ENCODE measurements at regions not wholly inside any gene's neighbourhood (a gene's known extent, or its start where the extent isn't known, plus 50 kb on each side); places are given as distances from the start of the nearest gene placed in this dataset.

GRCh38 chr3:152156880-152157279 lies 111.8 kb upstream of the MBNL1 start:
- no peak for TF ChIP-seq CTCF (IDR thresholded peaks at IDR 0.05; ENCODE audit: unreplicated experiment)
- no peak for DNase-seq
- peaks cover under 1% of the 10 kb centered on the region for H3K4me1 Mint-ChIP-seq (ENCODE audit: low read depth, unreplicated experiment)
- intact Hi-C loops (cut with micrococcal nuclease; ENCODE audit: unreplicated experiment) = no loop called here
- no TSS peak for BruUV-seq (replicated peaks)
- no peaks in the 10 kb centered on the region for H3K9me3 Mint-ChIP-seq (ENCODE audit: low read depth, unreplicated experiment)
- CTCF ChIA-PET = no interaction called here
- no peak overlapping the region for H3K27ac Mint-ChIP-seq (ENCODE audit: unreplicated experiment)
- H3K27me3 Mint-ChIP-seq (ENCODE audit: unreplicated experiment) = no peaks in the 10 kb centered on the region
- no peaks in the 10 kb centered on the region for H3K36me3 Mint-ChIP-seq (ENCODE audit: insufficient read depth, unreplicated experiment)
- H3K4me3 Mint-ChIP-seq (ENCODE audit: low read depth, unreplicated experiment) = no peak overlapping the region

- no peaks in the 10 kb centered on the region for H3K36me3 Mint-ChIP-seq (ENCODE audit: insufficient read depth, unreplicated experiment)
- H3K27ac Mint-ChIP-seq (ENCODE audit: unreplicated experiment) = no peak overlapping the region
- no peaks in the 10 kb centered on the region for H3K27me3 Mint-ChIP-seq (ENCODE audit: unreplicated experiment)
- CTCF ChIA-PET = no interaction called here
- TF ChIP-seq CTCF (IDR thresholded peaks at IDR 0.05; ENCODE audit: unreplicated experiment) = no peak
- H3K4me3 Mint-ChIP-seq (ENCODE audit: low read depth, unreplicated experiment) = no peak overlapping the region
- H3K4me1 Mint-ChIP-seq (ENCODE audit: low read depth, unreplicated experiment) = no peaks in the 10 kb centered on the region
- BruUV-seq (replicated peaks) = no TSS peak
- intact Hi-C loops (cut with micrococcal nuclease; ENCODE audit: unreplicated experiment) = no loop called here
- DNase-seq = no peak
- no peaks in the 10 kb centered on the region for H3K9me3 Mint-ChIP-seq (ENCODE audit: low read depth, unreplicated experiment)
Measured at GRCh38 chr3:152157337-152157736, 111.4 kb upstream of the MBNL1 start.

GRCh38 chr3:152159328-152159727 lies 109.4 kb upstream of the MBNL1 start:
- no peaks in the 10 kb centered on the region for H3K9me3 Mint-ChIP-seq (ENCODE audit: low read depth, unreplicated experiment)
- H3K27me3 Mint-ChIP-seq (ENCODE audit: unreplicated experiment) = no peaks in the 10 kb centered on the region
- no peak overlapping the region for H3K27ac Mint-ChIP-seq (ENCODE audit: unreplicated experiment)
- intact Hi-C loops (cut with micrococcal nuclease; ENCODE audit: unreplicated experiment) = no loop called here
- no peak for TF ChIP-seq CTCF (IDR thresholded peaks at IDR 0.05; ENCODE audit: unreplicated experiment)
- BruUV-seq (replicated peaks) = no TSS peak
- no peaks in the 10 kb centered on the region for H3K4me1 Mint-ChIP-seq (ENCODE audit: low read depth, unreplicated experiment)
- H3K4me3 Mint-ChIP-seq (ENCODE audit: low read depth, unreplicated experiment) = no peak overlapping the region
- DNase-seq = no peak
- CTCF ChIA-PET = interaction anchor here (0.6 to 0.7 kb wide), 2 partner anchors 34 to 1150 kb away, joined by 3 read pairs; no protein-coding TSS in a partner anchor
- no peaks in the 10 kb centered on the region for H3K36me3 Mint-ChIP-seq (ENCODE audit: insufficient read depth, unreplicated experiment)

GRCh38 chr3:152160350-152161011 lies 108.2 kb upstream of the MBNL1 start:
- intact Hi-C loops (cut with micrococcal nuclease; ENCODE audit: unreplicated experiment) = no loop called here
- no peak for DNase-seq
- Mint-ChIP-seq H3K27ac (ENCODE audit: unreplicated experiment) (no peak overlapping the region), H3K27me3 (ENCODE audit: unreplicated experiment) (no peaks in the 10 kb centered on the region), H3K36me3 (ENCODE audit: insufficient read depth, unreplicated experiment) (no peaks in the 10 kb centered on the region), H3K9me3 (ENCODE audit: low read depth, unreplicated experiment) (no peaks in the 10 kb centered on the region), H3K4me1 (ENCODE audit: low read depth, unreplicated experiment) (no peaks in the 10 kb centered on the region), H3K4me3 (ENCODE audit: low read depth, unreplicated experiment) (no peak overlapping the region)
- no peak for TF ChIP-seq CTCF (IDR thresholded peaks at IDR 0.05; ENCODE audit: unreplicated experiment)
- CTCF ChIA-PET = interaction anchor here (0.5 to 0.7 kb wide), 2 partner anchors 18 to 34 kb away, joined by 3 read pairs; no protein-coding TSS in a partner anchor
- no TSS peak for BruUV-seq (replicated peaks)
